ENCODE measurements at regions not wholly inside any gene's neighbourhood (a gene's known extent, or its start where the extent isn't known, plus 50 kb on each side); places are given as distances from the start of the nearest gene placed in this dataset.

GRCh38 chr5:145204743-145205142 lies 630.4 kb downstream of the PRELID2 start:
- Histone ChIP-seq H2AFZ (ENCODE audit: low read length) (no peak overlapping the region), H3K27me3 (ENCODE audit: insufficient read depth, low read length, poor library complexity, severe bottlenecking) (no peaks in the 10 kb centered on the region), H3K4me3 (ENCODE audit: low read length, poor library complexity, severe bottlenecking) (no peak overlapping the region), H3K4me2 (ENCODE audit: low read depth, low read length, poor library complexity, severe bottlenecking) (no peak overlapping the region), H3K9me2 (replicated peaks; ENCODE audit: low read depth, low read length) (0 out of 2 replicates have a peak, but pooled peaks cover 4% of the 10 kb centered on the region), H3K4me1 (ENCODE audit: insufficient read depth, low read length, poor library complexity, severe bottlenecking) (no peaks in the 10 kb centered on the region), H3F3A (ENCODE audit: low read depth) (no peaks in the 10 kb centered on the region), H3K9me3 (ENCODE audit: insufficient read depth, low read depth, low read length) (no peaks in the 10 kb centered on the region), H4K20me1 (ENCODE audit: insufficient read depth, low read length, poor library complexity, severe bottlenecking) (no peaks in the 10 kb centered on the region), H3K36me3 (ENCODE audit: insufficient read depth, low read length) (no peaks in the 10 kb centered on the region), H3K79me2 (ENCODE audit: insufficient read depth, low read length) (no peaks in the 10 kb centered on the region), H3K9ac (ENCODE audit: low read depth, low read length, poor library complexity, severe bottlenecking) (no peak overlapping the region)
- TF ChIP-seq EZH2phosphoT487 (IDR thresholded peaks at IDR 0.05; ENCODE audit: borderline replicate concordance), result no peak
- TF ChIP-seq, protein P1, sequence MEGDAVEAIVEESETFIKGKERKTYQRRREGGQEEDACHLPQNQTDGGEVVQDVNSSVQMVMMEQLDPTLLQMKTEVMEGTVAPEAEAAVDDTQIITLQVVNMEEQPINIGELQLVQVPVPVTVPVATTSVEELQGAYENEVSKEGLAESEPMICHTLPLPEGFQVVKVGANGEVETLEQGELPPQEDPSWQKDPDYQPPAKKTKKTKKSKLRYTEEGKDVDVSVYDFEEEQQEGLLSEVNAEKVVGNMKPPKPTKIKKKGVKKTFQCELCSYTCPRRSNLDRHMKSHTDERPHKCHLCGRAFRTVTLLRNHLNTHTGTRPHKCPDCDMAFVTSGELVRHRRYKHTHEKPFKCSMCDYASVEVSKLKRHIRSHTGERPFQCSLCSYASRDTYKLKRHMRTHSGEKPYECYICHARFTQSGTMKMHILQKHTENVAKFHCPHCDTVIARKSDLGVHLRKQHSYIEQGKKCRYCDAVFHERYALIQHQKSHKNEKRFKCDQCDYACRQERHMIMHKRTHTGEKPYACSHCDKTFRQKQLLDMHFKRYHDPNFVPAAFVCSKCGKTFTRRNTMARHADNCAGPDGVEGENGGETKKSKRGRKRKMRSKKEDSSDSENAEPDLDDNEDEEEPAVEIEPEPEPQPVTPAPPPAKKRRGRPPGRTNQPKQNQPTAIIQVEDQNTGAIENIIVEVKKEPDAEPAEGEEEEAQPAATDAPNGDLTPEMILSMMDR (conservative IDR thresholded peaks at IDR 0.05; ENCODE audit: low read length), result no peak

- H3F3A ChIP-seq (ENCODE audit: low read depth), result no peaks in the 10 kb centered on the region
- no peak overlapping the region for H3K4me2 ChIP-seq (ENCODE audit: low read depth, low read length, poor library complexity, severe bottlenecking)
- H4K20me1 ChIP-seq (ENCODE audit: insufficient read depth, low read length, poor library complexity, severe bottlenecking), result no peaks in the 10 kb centered on the region
- no peak for TF ChIP-seq EZH2phosphoT487 (IDR thresholded peaks at IDR 0.05; ENCODE audit: borderline replicate concordance)
- TF ChIP-seq, protein P1 (conservative IDR thresholded peaks at IDR 0.05; ENCODE audit: low read length), result no peak
- H3K4me1 ChIP-seq (ENCODE audit: insufficient read depth, low read length, poor library complexity, severe bottlenecking), result no peaks in the 10 kb centered on the region
- no peak overlapping the region for H3K4me3 ChIP-seq (ENCODE audit: low read length, poor library complexity, severe bottlenecking)
- no peaks in the 10 kb centered on the region for H3K27me3 ChIP-seq (ENCODE audit: insufficient read depth, low read length, poor library complexity, severe bottlenecking)
- no peaks in the 10 kb centered on the region for H3K79me2 ChIP-seq (ENCODE audit: insufficient read depth, low read length)
- 0 out of 2 replicates have a peak, but pooled peaks cover 4% of the 10 kb centered on the region for H3K9me2 ChIP-seq (replicated peaks; ENCODE audit: low read depth, low read length)
- H3K9ac ChIP-seq (ENCODE audit: low read depth, low read length, poor library complexity, severe bottlenecking), result no peak overlapping the region
- H3K36me3 ChIP-seq (ENCODE audit: insufficient read depth, low read length), result no peaks in the 10 kb centered on the region
- no peaks in the 10 kb centered on the region for H3K9me3 ChIP-seq (ENCODE audit: insufficient read depth, low read depth, low read length)
- H2AFZ ChIP-seq (ENCODE audit: low read length), result no peak overlapping the region
Measured at GRCh38 chr5:145203193-145203592, 631.9 kb downstream of the PRELID2 start.

DNA sequence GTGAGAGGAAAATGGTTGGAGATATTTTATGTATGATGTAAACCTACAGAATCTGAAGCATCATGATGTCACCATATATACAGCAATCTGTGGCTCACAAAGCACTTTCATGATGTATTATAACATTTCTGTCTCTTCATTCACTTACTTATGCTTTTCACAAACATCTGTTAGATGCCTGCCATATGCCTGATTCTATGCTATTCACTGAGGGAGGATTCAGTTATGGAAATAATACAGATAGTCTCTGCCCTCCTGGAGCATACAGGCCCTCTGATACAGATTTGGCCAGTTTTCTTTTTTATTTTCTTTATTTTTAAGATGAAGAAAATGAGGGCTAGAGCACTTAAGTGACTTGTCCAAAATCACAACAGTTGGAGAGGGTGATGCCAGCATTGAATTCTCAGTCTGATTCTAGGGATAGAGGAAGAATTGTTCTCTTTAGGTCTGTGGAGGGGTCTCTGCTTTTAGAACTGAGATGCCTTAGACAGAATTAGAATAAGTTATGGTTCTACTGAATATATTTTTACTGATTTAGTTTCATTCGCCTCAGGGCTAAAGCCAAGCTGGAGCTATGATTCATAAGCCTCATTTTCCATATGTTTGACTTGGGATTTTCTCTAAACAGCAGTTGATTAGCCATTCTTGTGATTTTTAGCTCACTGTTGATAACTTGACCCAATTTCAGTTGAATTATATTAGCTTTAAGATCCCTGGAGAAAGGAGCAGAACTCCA lies 636.4 kb downstream of the PRELID2 start:
- no peak overlapping the region for H2AFZ ChIP-seq (ENCODE audit: low read length)
- H3K9me3 ChIP-seq (ENCODE audit: insufficient read depth, low read depth, low read length), result no peaks in the 10 kb centered on the region
- no peaks in the 10 kb centered on the region for H3F3A ChIP-seq (ENCODE audit: low read depth)
- H3K36me3 ChIP-seq (ENCODE audit: insufficient read depth, low read length), result no peaks in the 10 kb centered on the region
- H3K9ac ChIP-seq (ENCODE audit: low read depth, low read length, poor library complexity, severe bottlenecking), result no peak overlapping the region
- no peak overlapping the region for H3K4me3 ChIP-seq (ENCODE audit: low read length, poor library complexity, severe bottlenecking)
- no peak overlapping the region for H3K4me2 ChIP-seq (ENCODE audit: low read depth, low read length, poor library complexity, severe bottlenecking)
- H3K4me1 ChIP-seq (ENCODE audit: insufficient read depth, low read length, poor library complexity, severe bottlenecking), result no peaks in the 10 kb centered on the region
- no peaks in the 10 kb centered on the region for H3K9me2 ChIP-seq (replicated peaks; ENCODE audit: low read depth, low read length)
- TF ChIP-seq, protein P1 (conservative IDR thresholded peaks at IDR 0.05; ENCODE audit: low read length), result no peak
- TF ChIP-seq EZH2phosphoT487 (IDR thresholded peaks at IDR 0.05; ENCODE audit: borderline replicate concordance), result no peak
- H3K27me3 ChIP-seq (ENCODE audit: insufficient read depth, low read length, poor library complexity, severe bottlenecking), result no peaks in the 10 kb centered on the region
- no peaks in the 10 kb centered on the region for H4K20me1 ChIP-seq (ENCODE audit: insufficient read depth, low read length, poor library complexity, severe bottlenecking)
- H3K79me2 ChIP-seq (ENCODE audit: insufficient read depth, low read length), result no peaks in the 10 kb centered on the region
